ENCODE measurements at regions not wholly inside any gene's neighbourhood (a gene's known extent, or its start where the extent isn't known, plus 50 kb on each side); places are given as distances from the start of the nearest gene placed in this dataset.

- no peak for DNase-seq (ENCODE audit: low spot score)
Measured at GRCh38 chr14:98494582-98494981, 777.4 kb downstream of the BCL11B start.

- no peak for DNase-seq (ENCODE audit: low spot score)
Measured at GRCh38 chr14:98498019-98498885, 773.7 kb downstream of the BCL11B start.

GRCh38 chr14:98501335-98501734 lies 770.7 kb downstream of the BCL11B start:
- DNase-seq (ENCODE audit: low spot score): no peak

GRCh38 chr14:98501836-98502235 lies 770.2 kb downstream of the BCL11B start:
- DNase-seq (ENCODE audit: low spot score): no peak

- DNase-seq (ENCODE audit: low spot score): no peak
Measured at GRCh38 chr14:98503086-98503815, 768.7 kb downstream of the BCL11B start.

- DNase-seq (ENCODE audit: low spot score): no peak
Measured at GRCh38 chr14:98507264-98507663, 764.7 kb downstream of the BCL11B start.

GRCh38 chr14:98510392-98510791 lies 761.6 kb downstream of the BCL11B start:
- DNase-seq (ENCODE audit: low spot score): no peak

- DNase-seq (ENCODE audit: low spot score): no peak
Measured at GRCh38 chr14:98512501-98513251, 759.3 kb downstream of the BCL11B start.

- DNase-seq (ENCODE audit: low spot score): no peak
Measured at GRCh38 chr14:98513558-98513957, 758.4 kb downstream of the BCL11B start.

GRCh38 chr14:98514016-98514415 lies 758.0 kb downstream of the BCL11B start:
- no peak for DNase-seq (ENCODE audit: low spot score)

GRCh38 chr14:98536256-98536655 lies 735.7 kb downstream of the BCL11B start:
- DNase-seq (ENCODE audit: low spot score): no peak

GRCh38 chr14:98542316-98542715 lies 729.7 kb downstream of the BCL11B start:
- DNase-seq (ENCODE audit: low spot score): no peak

- DNase-seq (ENCODE audit: low spot score): no peak
Measured at GRCh38 chr14:98543074-98543473, 728.9 kb downstream of the BCL11B start.

- DNase-seq (ENCODE audit: low spot score): no peak
Measured at GRCh38 chr14:98544174-98544573, 727.8 kb downstream of the BCL11B start.

GRCh38 chr14:98545181-98545580 lies 726.8 kb downstream of the BCL11B start:
- no peak for DNase-seq (ENCODE audit: low spot score)

- DNase-seq (ENCODE audit: low spot score): no peak
Measured at GRCh38 chr14:98548071-98548686, 723.8 kb downstream of the BCL11B start.

GRCh38 chr14:98551028-98551427 lies 721.0 kb downstream of the BCL11B start:
- no peak for DNase-seq (ENCODE audit: low spot score)

GRCh38 chr14:98555440-98555839 lies 716.6 kb downstream of the BCL11B start:
- DNase-seq (ENCODE audit: low spot score): no peak

- no peak for DNase-seq (ENCODE audit: low spot score)
Measured at GRCh38 chr14:98564006-98564405, 708.0 kb downstream of the BCL11B start.

- no peak for DNase-seq (ENCODE audit: low spot score)
Measured at GRCh38 chr14:98564541-98564940, 707.5 kb downstream of the BCL11B start.

GRCh38 chr14:98571104-98571503 lies 700.9 kb downstream of the BCL11B start:
- no peak for DNase-seq (ENCODE audit: low spot score)

- no peak for DNase-seq (ENCODE audit: low spot score)
Measured at GRCh38 chr14:98573082-98573481, 698.9 kb downstream of the BCL11B start.

Measured in HuH-7 (cell line).